ENCODE measurements at regions not wholly inside any gene's neighbourhood (a gene's known extent, or its start where the extent isn't known, plus 50 kb on each side); places are given as distances from the start of the nearest gene placed in this dataset.

GRCh38 chr13:74867460-74867859 lies 614.5 kb downstream of the TBC1D4 start:
- no peak for DNase-seq

DNA sequence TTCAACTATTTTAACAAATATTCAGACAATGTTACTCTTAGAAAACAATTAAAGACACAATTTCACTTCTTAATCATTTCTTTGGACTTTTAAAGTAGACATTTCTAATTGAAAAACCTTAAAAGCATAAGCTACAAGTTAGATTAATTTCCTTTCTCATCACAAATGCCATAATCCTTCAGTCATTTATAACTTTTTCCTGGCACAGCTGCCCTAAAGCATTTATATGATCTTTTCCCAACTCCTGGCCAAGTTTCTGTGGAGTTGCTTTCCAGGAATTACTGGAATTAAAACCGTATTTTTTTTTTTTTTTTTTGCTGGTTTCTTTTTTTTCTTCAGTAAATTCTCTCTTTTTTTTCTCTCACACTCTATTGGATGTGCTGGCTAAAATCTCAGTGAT lies 615.9 kb downstream of the TBC1D4 start:
- DNase-seq, result peak; percentile 80

GRCh38 chr13:74865656-74866055 lies 616.3 kb downstream of the TBC1D4 start:
- peak; percentile 58 for DNase-seq

- DNase-seq, result no peak
Observed at GRCh38 chr13:74860789-74861188, 621.2 kb downstream of the TBC1D4 start.

DNA sequence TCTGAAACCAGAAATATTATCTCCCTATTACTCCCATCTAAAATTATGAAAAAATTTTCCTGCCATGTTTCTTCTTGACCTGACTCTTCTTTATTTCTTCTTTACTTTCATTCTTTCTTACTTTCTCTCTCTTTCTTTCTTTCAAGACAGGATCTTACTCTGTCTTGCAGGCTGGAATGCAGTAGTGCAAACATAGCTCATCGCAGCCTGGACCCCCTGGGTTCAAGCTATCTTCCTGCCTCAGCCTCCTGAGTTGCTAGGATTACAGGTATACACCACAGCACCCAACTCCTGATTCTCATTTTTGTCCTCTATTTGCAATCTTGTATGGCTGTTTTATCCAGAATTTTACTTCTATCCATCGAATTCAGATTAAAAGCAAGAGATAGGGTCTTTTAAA lies 631.1 kb downstream of the TBC1D4 start:
- DNase-seq, result no peak

DNA sequence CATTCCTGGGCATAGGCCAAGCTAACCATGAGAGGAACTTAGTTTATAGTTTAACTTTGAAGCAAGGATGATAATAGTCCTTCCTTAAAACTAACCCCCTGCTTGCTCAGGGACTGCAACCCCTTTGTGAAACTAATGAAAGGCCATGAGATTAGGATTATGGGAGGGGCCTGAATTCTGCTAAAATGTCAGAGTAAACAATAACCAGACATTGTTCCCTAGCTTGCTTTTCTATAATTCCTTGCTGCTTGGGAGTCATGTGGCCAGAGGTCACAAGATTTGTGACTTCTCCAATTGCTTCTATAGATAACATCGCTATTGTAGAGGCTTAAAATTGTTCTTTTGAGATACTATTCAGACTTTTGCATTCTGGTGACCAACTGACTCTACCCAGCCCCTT lies 634.0 kb downstream of the TBC1D4 start:
- DNase-seq, result no peak

- DNase-seq, result no peak
Observed at GRCh38 chr13:74845806-74846205, 636.2 kb downstream of the TBC1D4 start.

DNA sequence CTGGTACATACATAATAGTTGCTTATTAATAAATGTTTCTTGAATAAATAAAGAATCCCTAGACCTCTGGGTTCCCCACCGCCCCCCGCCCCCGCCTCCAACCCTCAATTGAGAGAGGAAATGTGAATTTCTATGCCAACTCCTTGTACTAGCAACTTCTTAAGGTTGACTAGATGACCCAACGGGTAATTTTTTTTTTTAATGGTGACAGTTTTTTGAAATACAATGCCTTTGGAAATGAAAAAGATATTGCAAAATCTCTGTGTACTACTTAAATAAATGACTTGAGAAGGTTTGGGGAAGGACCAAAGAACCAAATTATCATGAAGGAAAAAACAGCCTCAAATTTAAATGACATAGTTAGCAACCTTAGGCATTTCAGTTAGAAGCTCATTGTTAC lies 640.3 kb downstream of the TBC1D4 start:
- no peak for DNase-seq

DNA sequence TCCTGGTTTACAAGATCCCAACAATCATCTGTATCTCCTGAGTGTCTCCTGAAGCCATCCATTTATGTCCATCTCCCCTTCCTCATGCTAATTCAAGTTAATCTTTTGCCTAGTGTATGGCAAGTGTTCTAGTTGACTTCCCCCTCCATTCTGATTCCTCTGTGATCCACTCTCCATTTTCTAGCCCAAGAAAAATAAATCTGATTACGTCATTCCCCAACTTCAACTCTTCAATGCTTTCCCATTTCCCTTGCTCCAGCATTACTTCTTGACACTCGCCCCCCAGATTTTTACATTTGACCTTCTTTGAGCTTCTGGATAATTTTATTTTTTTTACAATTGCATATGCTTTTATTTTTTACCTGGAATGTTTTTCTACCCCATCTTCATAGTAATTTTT lies 640.8 kb downstream of the TBC1D4 start:
- no peak for DNase-seq

DNA sequence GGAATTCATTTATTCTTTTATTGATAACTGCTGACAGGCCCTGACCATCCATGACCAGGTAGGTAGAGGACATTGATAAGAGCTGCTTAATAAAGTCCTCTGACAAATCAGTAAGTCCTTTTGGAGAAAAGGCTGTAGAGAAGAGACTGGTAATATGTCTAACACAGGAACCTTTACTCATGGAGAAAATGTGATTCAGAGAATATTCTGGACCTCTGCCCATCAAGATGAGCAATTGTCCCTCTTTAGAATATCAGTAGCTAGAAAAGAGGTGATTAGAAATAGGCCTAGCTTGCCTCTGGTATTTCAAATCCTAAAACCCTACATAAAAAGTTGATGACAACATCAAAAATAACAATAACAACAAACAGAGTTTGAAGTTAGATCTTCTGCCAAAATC lies 642.3 kb downstream of the TBC1D4 start:
- no peak for DNase-seq

DNA sequence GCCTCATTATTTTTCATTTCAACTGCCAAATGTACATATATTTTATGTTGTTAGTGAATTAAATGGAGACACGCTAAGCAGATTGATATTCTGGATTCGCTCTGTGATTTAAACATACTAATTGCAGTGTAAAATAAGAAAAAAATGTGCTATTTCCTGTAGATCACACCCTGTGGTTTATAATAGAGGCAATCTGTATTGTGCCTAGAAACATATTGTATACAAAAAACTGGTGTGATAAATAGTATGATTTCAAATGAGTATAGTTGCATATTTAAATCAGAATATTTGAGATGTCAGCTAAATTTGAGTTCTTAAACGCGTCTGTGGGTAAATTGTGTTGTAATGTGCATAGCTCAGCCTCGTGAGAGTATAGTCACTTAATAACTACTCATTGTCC lies 643.9 kb downstream of the TBC1D4 start:
- DNase-seq, result peak; percentile 4

GRCh38 chr13:74836628-74837027 lies 645.3 kb downstream of the TBC1D4 start:
- no peak for DNase-seq

GRCh38 chr13:74835579-74835978 lies 646.4 kb downstream of the TBC1D4 start:
- DNase-seq, result no peak

DNA sequence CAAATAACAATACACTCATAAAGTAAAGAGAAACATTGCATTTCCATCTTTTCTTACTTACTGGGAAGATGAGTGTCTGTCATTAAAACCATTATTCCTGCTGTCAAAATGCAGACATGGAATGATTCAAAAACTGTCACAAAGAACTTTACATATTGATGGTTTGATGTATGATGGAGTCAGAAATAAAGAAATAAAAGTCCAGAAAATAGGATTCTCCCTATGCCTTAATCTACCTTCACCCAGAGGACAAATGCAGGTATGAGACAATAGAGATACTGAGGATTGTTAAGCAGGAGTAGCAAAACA lies 656.1 kb downstream of the TBC1D4 start:
- DNase-seq, result no peak

- DNase-seq, result peak; percentile 57
Observed at GRCh38 chr13:74825152-74825937, 656.6 kb downstream of the TBC1D4 start.

DNA sequence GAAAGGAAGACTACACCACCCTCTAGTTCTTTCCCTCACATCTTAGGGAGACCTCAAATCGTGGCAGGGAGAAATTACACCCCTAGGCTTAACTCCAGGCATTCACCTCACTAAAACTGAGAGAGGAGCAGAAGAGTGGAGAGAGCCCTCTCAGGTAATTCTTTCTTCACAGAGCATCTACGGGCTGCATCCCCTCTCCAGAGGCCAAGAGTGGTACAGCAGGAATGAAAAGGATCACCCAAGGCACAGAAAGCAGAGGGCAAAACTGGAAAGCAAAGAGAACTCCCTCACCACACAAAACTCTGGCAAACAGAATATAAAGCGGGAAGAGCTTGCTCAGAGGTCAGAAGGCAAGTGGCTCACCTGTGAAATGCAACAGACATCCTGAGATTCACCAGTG lies 661.2 kb downstream of the TBC1D4 start:
- no peak for DNase-seq

DNA sequence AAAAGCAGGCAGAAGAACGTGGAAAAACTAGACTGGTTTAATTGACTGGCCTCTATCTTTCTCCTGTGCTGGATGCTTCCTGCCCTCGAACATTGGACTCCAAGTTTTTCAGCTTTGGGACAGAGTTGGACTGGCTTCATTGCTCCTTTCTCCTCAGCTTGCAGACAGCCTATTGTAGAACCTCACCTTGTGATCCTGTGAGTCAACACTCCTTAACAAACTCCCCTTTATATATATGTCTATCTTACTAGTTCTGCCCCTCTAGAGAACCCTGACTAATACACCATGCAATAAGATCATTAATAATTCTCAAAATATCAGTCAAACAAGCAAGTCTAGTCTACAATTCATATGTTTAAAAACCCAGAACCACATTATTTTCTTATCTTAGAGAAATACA lies 662.4 kb downstream of the TBC1D4 start:
- no peak for DNase-seq

DNA sequence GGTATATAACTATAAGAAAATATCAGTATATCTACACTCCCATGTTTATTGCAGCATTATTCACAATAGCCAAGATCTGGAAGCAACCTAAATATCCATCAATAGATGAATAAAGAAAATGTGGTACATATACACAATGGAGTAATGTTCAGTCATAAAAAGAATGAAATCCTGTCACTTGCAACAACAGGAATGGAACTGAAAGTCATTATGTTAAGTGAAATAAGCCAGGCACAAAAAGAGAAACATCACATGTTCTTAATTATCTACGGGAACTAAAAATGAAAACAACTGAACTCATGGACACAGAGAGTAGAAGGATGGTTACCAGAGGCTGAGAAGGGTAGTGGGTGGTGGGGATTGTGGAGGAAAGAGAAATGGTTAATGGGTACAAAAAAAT lies 665.2 kb downstream of the TBC1D4 start:
- no peak for DNase-seq

- no peak for DNase-seq
Observed at GRCh38 chr13:74796157-74796556, 662.0 kb upstream of the KLF12 start.

GRCh38 chr13:74795526-74795925 lies 661.3 kb upstream of the KLF12 start:
- DNase-seq, result no peak

DNA sequence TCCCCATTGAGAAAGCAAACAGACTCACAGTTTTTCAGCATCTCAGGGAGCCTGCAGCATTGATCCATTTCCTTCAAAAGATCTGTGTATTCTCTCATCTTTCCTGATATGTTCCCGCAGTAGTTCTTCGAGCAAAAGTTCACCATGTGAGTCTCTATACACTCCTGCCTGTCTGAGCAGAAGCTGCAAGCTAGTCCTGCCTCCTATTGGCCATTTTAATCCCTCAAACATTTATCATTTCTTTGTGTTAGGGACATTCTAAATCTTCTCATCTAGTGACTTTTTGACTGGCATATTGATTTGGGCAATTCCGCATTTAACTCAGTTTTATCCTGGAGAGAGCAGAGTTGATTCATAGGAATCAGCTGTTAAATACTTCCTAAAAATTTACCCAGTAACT lies 660.4 kb upstream of the KLF12 start:
- DNase-seq, result no peak

GRCh38 chr13:74794147-74794546 lies 659.9 kb upstream of the KLF12 start:
- no peak for DNase-seq

DNA sequence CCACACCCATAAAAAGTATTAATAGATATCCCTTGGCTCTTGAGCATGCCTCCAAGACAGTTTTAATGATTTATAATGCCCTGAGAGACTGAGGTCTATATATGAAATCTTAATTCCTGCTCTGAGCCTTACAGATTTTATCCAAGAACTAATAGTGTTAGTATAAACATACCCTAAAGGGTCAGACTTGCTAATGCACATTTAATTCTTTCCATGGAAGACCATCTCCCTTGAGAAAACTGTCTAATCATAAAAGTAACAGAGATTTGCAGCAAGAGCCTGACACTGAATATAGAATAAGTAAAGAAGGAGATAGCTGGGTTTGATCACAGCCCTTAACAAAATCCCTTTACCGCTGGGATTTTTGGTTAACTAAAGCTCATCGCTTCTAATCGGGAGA lies 650.8 kb upstream of the KLF12 start:
- DNase-seq, result peak; percentile 76

GRCh38 chr13:74778946-74779345 lies 644.7 kb upstream of the KLF12 start:
- no peak for DNase-seq

- no peak for DNase-seq
Observed at GRCh38 chr13:74778087-74778486, 643.9 kb upstream of the KLF12 start.
